Hepatocyte (in vitro differentiated cells): ENCODE measurements at regions not wholly inside any gene's neighbourhood (a gene's known extent, or its start where the extent isn't known, plus 50 kb on each side); places are given as distances from the start of the nearest gene placed in this dataset.

Experiments
- DNase-seq: peaks from one replicate; pipeline ENCODE4 v3.0.0-alpha.2; 2016; ENCODE audit warnings: low spot score
- H2AFZ ChIP-seq: fragments of 200-600 bp; sonication (generic); 2 replicates; pipeline ENCODE4 v1.6.0; 2016; ENCODE audit warnings: antibody characterized with exemption, mild to moderate bottlenecking
- H3K27ac ChIP-seq: fragments of 200-600 bp; sonication (generic); 2 replicates; pipeline ENCODE4 v1.5.1; 2016; ENCODE audit warnings: mild to moderate bottlenecking
- H3K27me3 ChIP-seq: fragments of 200-600 bp; sonication (generic); 2 replicates; pipeline ENCODE4 v1.6.1; 2016
- H3K36me3 ChIP-seq: fragments of 200-600 bp; sonication (generic); replicated peaks from 2 replicates; pipeline ENCODE4 v1.5.1; 2016; ENCODE audit warnings: low read depth; ENCODE audit not compliant: insufficient read depth
- H3K4me1 ChIP-seq: fragments of 200-600 bp; sonication (generic); 2 replicates; pipeline ENCODE4 v1.5.1; 2016; ENCODE audit warnings: mild to moderate bottlenecking, moderate library complexity; ENCODE audit not compliant: insufficient read depth
- H3K4me2 ChIP-seq: fragments of 200-600 bp; sonication (generic); 2 replicates; pipeline ENCODE4 v1.6.0; 2016
- H3K4me3 ChIP-seq: fragments of 200-600 bp; sonication (generic); 2 replicates; pipeline ENCODE4 v1.5.1; 2016; ENCODE audit warnings: mild to moderate bottlenecking
- H3K79me2 ChIP-seq: fragments of 200-600 bp; sonication (generic); 2 replicates; pipeline ENCODE4 v1.6.0; 2017; ENCODE audit warnings: mild to moderate bottlenecking
- H3K9me2 ChIP-seq: fragments of 200-600 bp; sonication (generic); replicated peaks from 2 replicates; pipeline ENCODE4 v1.6.0; 2017; ENCODE audit warnings: mild to moderate bottlenecking; ENCODE audit not compliant: insufficient read depth
- H3K9me3 ChIP-seq: fragments of 200-600 bp; sonication (generic); 2 replicates; pipeline ENCODE4 v1.5.1; 2016; ENCODE audit warnings: low read depth, mild to moderate bottlenecking
- H4K20me1 ChIP-seq: fragments of 200-600 bp; sonication (generic); 2 replicates; pipeline ENCODE4 v1.6.0; 2016; ENCODE audit warnings: mild to moderate bottlenecking; ENCODE audit not compliant: insufficient read depth, poor library complexity, severe bottlenecking
- CTCF ChIP-seq: fragments of 200-600 bp; sonication (generic); IDR thresholded peaks from 2 replicates; pipeline ENCODE4 v1.5.1; 2016; ENCODE audit warnings: antibody characterized with exemption, mild to moderate bottlenecking; ENCODE audit not compliant: poor library complexity
- EZH2 ChIP-seq: fragments of 200-600 bp; sonication (generic); IDR thresholded peaks from 2 replicates; pipeline ENCODE4 v1.6.1; 2016; ENCODE audit warnings: antibody characterized with exemption, mild to moderate bottlenecking, borderline replicate concordance
- EZH2phosphoT487 ChIP-seq: fragments of 200-600 bp; sonication (generic); IDR thresholded peaks from one replicate; pipeline ENCODE4 v1.6.1; 2018; ENCODE audit warnings: antibody characterized with exemption, mild to moderate bottlenecking, low read depth, moderate library complexity; ENCODE audit not compliant: unreplicated experiment, severe bottlenecking
- WGBS: methylation state at CpG from one replicate; pipeline ENCODE4 v1.1.6; 2016; ENCODE audit warnings: low lambda C conversion rate; ENCODE audit errors: missing lambda C conversion rate; 5-methylcytosine and 5-hydroxymethylcytosine counted together

- H3K36me3 ChIP-seq: no peaks in the 10 kb centered on the region
- no peaks in the 10 kb centered on the region for H3K9me3 ChIP-seq
- DNase-seq: no peak
- no peak overlapping the region for H3K4me2 ChIP-seq
- H3K27ac ChIP-seq: no peak overlapping the region
- H3K79me2 ChIP-seq: no peaks in the 10 kb centered on the region
- H3K4me1 ChIP-seq: no peaks in the 10 kb centered on the region
- WGBS: 95% methylated on average over 10 of the region's 10 CpGs
- H3K27me3 ChIP-seq: no peaks in the 10 kb centered on the region
- no peaks in the 10 kb centered on the region for H3K9me2 ChIP-seq
- no peak for TF ChIP-seq EZH2phosphoT487
- no peak for TF ChIP-seq EZH2
- TF ChIP-seq CTCF: no peak
- H2AFZ ChIP-seq: no peak overlapping the region
- no peak overlapping the region for H3K4me3 ChIP-seq
- H4K20me1 ChIP-seq: no peaks in the 10 kb centered on the region
These were observed 102.3 kb upstream of the SULF2 start for GRCh38 chr20:47887477-47888080.

- Histone ChIP-seq H3K9me2 (no peaks in the 10 kb centered on the region), H2AFZ (no peak overlapping the region), H3K27ac (no peak overlapping the region), H3K9me3 (no peaks in the 10 kb centered on the region), H3K4me2 (no peak overlapping the region), H4K20me1 (no peaks in the 10 kb centered on the region), H3K27me3 (no peaks in the 10 kb centered on the region), H3K4me3 (no peak overlapping the region), H3K36me3 (no peaks in the 10 kb centered on the region), H3K4me1 (no peaks in the 10 kb centered on the region), H3K79me2 (no peaks in the 10 kb centered on the region)
- 95% methylated on average over 8 of the region's 8 CpGs for WGBS
- no peak for DNase-seq
- TF ChIP-seq EZH2phosphoT487 (no peak), EZH2 (no peak), CTCF (no peak)
These were observed 101.8 kb upstream of the SULF2 start for GRCh38 chr20:47887064-47887463.

- H3K4me3 ChIP-seq: no peak overlapping the region
- no peaks in the 10 kb centered on the region for H3K27me3 ChIP-seq
- H3K4me1 ChIP-seq: no peaks in the 10 kb centered on the region
- TF ChIP-seq CTCF: no peak
- TF ChIP-seq EZH2phosphoT487: no peak
- no peak for TF ChIP-seq EZH2
- H3K36me3 ChIP-seq: no peaks in the 10 kb centered on the region
- no peaks in the 10 kb centered on the region for H3K9me3 ChIP-seq
- H3K27ac ChIP-seq: no peak overlapping the region
- no peak overlapping the region for H3K4me2 ChIP-seq
- no peaks in the 10 kb centered on the region for H4K20me1 ChIP-seq
- WGBS: 83% methylated on average over 18 of the region's 18 CpGs
- no peaks in the 10 kb centered on the region for H3K79me2 ChIP-seq
- H2AFZ ChIP-seq: no peak overlapping the region
- DNase-seq: no peak
- H3K9me2 ChIP-seq: no peaks in the 10 kb centered on the region
These were observed 101.3 kb upstream of the SULF2 start for GRCh38 chr20:47886454-47887041.
